H1 (cell line): ENCODE measurements at regions not wholly inside any gene's neighbourhood (a gene's known extent, or its start where the extent isn't known, plus 50 kb on each side); places are given as distances from the start of the nearest gene placed in this dataset.

Source experiments
- ATF2 ChIP-seq: IDR thresholded peaks from 2 replicates; pipeline ENCODE4 v1.6.1; 2012; ENCODE audit warnings: low read length, inconsistent platforms
- BRCA1 ChIP-seq: IDR thresholded peaks from 2 replicates; pipeline ENCODE4 v1.6.1; 2012; ENCODE audit warnings: low read depth, low read length, improper control_type of control experiment
- CBX5 ChIP-seq: fragments of 300-800, 300-1000 bp; sonication (generic); IDR thresholded peaks from 2 replicates; pipeline ENCODE4 v1.7.1; 2016; ENCODE audit warnings: antibody characterized with exemption, low read length, low read depth
- CEBPB ChIP-seq: IDR thresholded peaks from 2 replicates; pipeline ENCODE4 v1.6.1; 2012; ENCODE audit warnings: low read depth, low read length
- CHD2 ChIP-seq: IDR thresholded peaks from 2 replicates; pipeline ENCODE4 v1.6.1; 2012; ENCODE audit warnings: low read length, improper control_type of control experiment
- CHD7 ChIP-seq: fragments of 300-600 bp; sonication (generic); IDR thresholded peaks from 2 replicates; pipeline ENCODE4 v1.7.1; 2012; ENCODE audit warnings: low read length, moderate library complexity, mild to moderate bottlenecking, inconsistent platforms; ENCODE audit not compliant: insufficient replicate concordance
- RFX5 ChIP-seq: IDR thresholded peaks from 2 replicates; pipeline ENCODE4 v1.6.1; 2011; ENCODE audit warnings: low read depth, low read length, improper control_type of control experiment, borderline replicate concordance
- SP2 ChIP-seq: IDR thresholded peaks from 2 replicates; pipeline ENCODE4 v1.6.1; 2012; ENCODE audit warnings: mild to moderate bottlenecking, low read length, inconsistent platforms
- USF2 ChIP-seq: IDR thresholded peaks from 2 replicates; pipeline ENCODE4 v1.6.1; 2011; ENCODE audit warnings: low read length, improper control_type of control experiment

GRCh38 chr1:57696043-57696442 is 272.2 kb upstream of the DAB1 start (continued):
- TF ChIP-seq CHD7 (no peak), USF2 (no peak), SP2 (no peak), BRCA1 (no peak), CBX5 (no peak), CHD2 (no peak), RFX5 (no peak), CEBPB (no peak), ATF2 (no peak)
